ENCODE measurements at regions not wholly inside any gene's neighbourhood (a gene's known extent, or its start where the extent isn't known, plus 50 kb on each side); places are given as distances from the start of the nearest gene placed in this dataset.

GRCh38 chr1:221873673-221874072 is 131.8 kb upstream of the DUSP10 start:
- peaks cover 21% of the 10 kb centered on the region for H3K4me1 Mint-ChIP-seq
- no peak overlapping the region for H3K4me3 Mint-ChIP-seq
- no peaks in the 10 kb centered on the region for H3K27me3 Mint-ChIP-seq (ENCODE audit: insufficient read depth)
- no peaks in the 10 kb centered on the region for H3K36me3 Mint-ChIP-seq (ENCODE audit: low read depth)
- Histone ChIP-seq H3K27ac (ENCODE audit: low read depth, low read length) (no peak overlapping the region), H3K4me3 (ENCODE audit: low read length) (no peak overlapping the region), H3K27me3 (ENCODE audit: control insufficient read depth, insufficient read depth, low read length, poor library complexity, severe bottlenecking) (no peaks in the 10 kb centered on the region), H3K9ac (ENCODE audit: extremely low read depth, low read length, poor library complexity, severe bottlenecking) (no peak overlapping the region), H3K4me1 (ENCODE audit: control insufficient read depth, insufficient read depth, low read length) (peaks cover 7% of the 10 kb centered on the region), H3K9me3 (ENCODE audit: control insufficient read depth, low read length) (no peaks in the 10 kb centered on the region), H3K36me3 (ENCODE audit: control insufficient read depth, insufficient read depth, low read length) (no peaks in the 10 kb centered on the region)
- DNase-seq, result no peak
- WGBS, 2 experiments (ENCODE audit: insufficient coverage in 1 of 2, insufficient read length in 1 of 2), result 94 to 100% methylated on average over 2 of the region's 2 CpGs
- no peak overlapping the region for H3K27ac Mint-ChIP-seq
- no peak for TF ChIP-seq CTCF (conservative IDR thresholded peaks at IDR 0.05)
- no peaks in the 10 kb centered on the region for H3K9me3 Mint-ChIP-seq

DNA sequence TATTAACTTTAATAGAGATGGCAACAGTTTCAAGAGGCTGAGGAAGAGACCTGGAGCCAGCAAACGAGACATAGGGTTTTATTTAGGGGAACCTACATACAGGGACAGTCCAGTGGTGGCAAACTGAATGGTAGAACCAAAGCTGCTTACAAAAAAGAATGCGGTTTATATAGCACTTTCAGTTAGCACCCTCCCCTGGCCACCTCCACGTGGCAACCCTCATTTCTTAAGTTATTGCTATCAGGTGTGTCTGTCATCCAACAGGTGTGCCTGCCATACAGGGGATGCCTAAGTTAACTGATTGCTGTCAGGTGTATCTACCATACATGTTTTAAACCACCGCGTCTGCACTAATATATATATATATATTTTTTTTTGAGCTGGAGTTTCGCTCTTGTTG is 129.2 kb upstream of the DUSP10 start:
- Histone ChIP-seq H3K9me3 (ENCODE audit: control insufficient read depth, low read length) (no peaks in the 10 kb centered on the region), H3K36me3 (ENCODE audit: control insufficient read depth, insufficient read depth, low read length) (no peaks in the 10 kb centered on the region), H3K9ac (ENCODE audit: extremely low read depth, low read length, poor library complexity, severe bottlenecking) (no peak overlapping the region), H3K4me3 (ENCODE audit: low read length) (no peak overlapping the region), H3K27me3 (ENCODE audit: control insufficient read depth, insufficient read depth, low read length, poor library complexity, severe bottlenecking) (no peaks in the 10 kb centered on the region), H3K27ac (ENCODE audit: low read depth, low read length) (no peak overlapping the region), H3K4me1 (ENCODE audit: control insufficient read depth, insufficient read depth, low read length) (peaks cover 7% of the 10 kb centered on the region)
- Mint-ChIP-seq H3K9me3 (no peaks in the 10 kb centered on the region), H3K4me1 (peaks cover 21% of the 10 kb centered on the region), H3K4me3 (no peak overlapping the region), H3K27me3 (ENCODE audit: insufficient read depth) (no peaks in the 10 kb centered on the region), H3K27ac (no peak overlapping the region), H3K36me3 (ENCODE audit: low read depth) (no peaks in the 10 kb centered on the region)
- no peak for DNase-seq
- TF ChIP-seq CTCF (conservative IDR thresholded peaks at IDR 0.05), result no peak
- WGBS, 2 experiments (ENCODE audit: insufficient coverage in 1 of 2, insufficient read length in 1 of 2), result 87 to 91% methylated on average over 3 to 4 of the region's 6 CpGs

DNA sequence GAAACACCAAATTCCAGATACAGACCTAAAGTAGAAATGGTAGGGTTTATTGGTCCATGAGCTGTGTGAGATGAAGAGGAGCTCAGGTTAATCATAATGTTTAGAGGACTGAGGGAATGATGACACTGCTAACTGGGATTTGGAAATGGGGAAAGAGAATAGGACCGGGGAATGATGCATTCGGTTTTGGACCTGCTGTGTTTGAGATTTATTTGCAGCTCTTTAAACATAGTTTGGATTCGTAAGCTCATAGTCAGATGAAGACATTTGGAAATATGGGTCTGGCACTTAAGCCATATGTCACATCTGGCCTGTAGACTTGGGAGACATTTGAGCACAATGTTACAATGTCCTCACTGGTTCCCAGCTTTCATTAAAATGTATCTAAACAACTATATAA is 127.9 kb upstream of the DUSP10 start:
- H3K4me3 Mint-ChIP-seq, result no peak overlapping the region
- Histone ChIP-seq H3K4me3 (ENCODE audit: low read length) (no peak overlapping the region), H3K9me3 (ENCODE audit: control insufficient read depth, low read length) (no peaks in the 10 kb centered on the region), H3K27ac (ENCODE audit: low read depth, low read length) (no peak overlapping the region), H3K4me1 (ENCODE audit: control insufficient read depth, insufficient read depth, low read length) (peaks cover 7% of the 10 kb centered on the region), H3K9ac (ENCODE audit: extremely low read depth, low read length, poor library complexity, severe bottlenecking) (no peak overlapping the region), H3K36me3 (ENCODE audit: control insufficient read depth, insufficient read depth, low read length) (no peaks in the 10 kb centered on the region), H3K27me3 (ENCODE audit: control insufficient read depth, insufficient read depth, low read length, poor library complexity, severe bottlenecking) (no peaks in the 10 kb centered on the region)
- 88 to 96% methylated on average over 3 of the region's 3 CpGs for WGBS, 2 experiments (ENCODE audit: insufficient coverage in 1 of 2, insufficient read length in 1 of 2)
- H3K36me3 Mint-ChIP-seq (ENCODE audit: low read depth), result no peaks in the 10 kb centered on the region
- peaks cover 18% of the 10 kb centered on the region for H3K4me1 Mint-ChIP-seq
- no peak for DNase-seq
- no peaks in the 10 kb centered on the region for H3K27me3 Mint-ChIP-seq (ENCODE audit: insufficient read depth)
- no peaks in the 10 kb centered on the region for H3K9me3 Mint-ChIP-seq
- TF ChIP-seq CTCF (conservative IDR thresholded peaks at IDR 0.05), result no peak
- no peak overlapping the region for H3K27ac Mint-ChIP-seq
